NCI-H146 (cell line): ENCODE measurements at regions not wholly inside any gene's neighbourhood (a gene's known extent, or its start where the extent isn't known, plus 50 kb on each side); places are given as distances from the start of the nearest gene placed in this dataset.

Experiments
- DNase-seq: peaks from one replicate; lab custom pipeline; 2025; lab: John Stamatoyannopoulos, UW

- no peak for DNase-seq
Measured at GRCh38 chr1:87165177-87165576, 163.5 kb upstream of the LMO4 start.

GRCh38 chr1:87167157-87167789, 161.4 kb upstream of the LMO4 start:
- no peak for DNase-seq

- DNase-seq = no peak
Measured at GRCh38 chr1:87167848-87168525, 160.7 kb upstream of the LMO4 start.

- no peak for DNase-seq
Measured at GRCh38 chr1:87169263-87169910, 159.3 kb upstream of the LMO4 start.

GRCh38 chr1:87170157-87170556, 158.5 kb upstream of the LMO4 start:
- DNase-seq = no peak

- no peak for DNase-seq
Measured at GRCh38 chr1:87170931-87171598, 157.6 kb upstream of the LMO4 start.

GRCh38 chr1:87173231-87173630, 155.4 kb upstream of the LMO4 start:
- no peak for DNase-seq

GRCh38 chr1:87174724-87175245, 153.9 kb upstream of the LMO4 start:
- no peak for DNase-seq

GRCh38 chr1:87176087-87176486, 152.6 kb upstream of the LMO4 start:
- DNase-seq = no peak

- DNase-seq = no peak
Measured at GRCh38 chr1:87176514-87176913, 152.2 kb upstream of the LMO4 start.

GRCh38 chr1:87178441-87178840, 150.2 kb upstream of the LMO4 start:
- no peak for DNase-seq

- no peak for DNase-seq
Measured at GRCh38 chr1:87179076-87179810, 149.4 kb upstream of the LMO4 start.

GRCh38 chr1:87179851-87180519, 148.7 kb upstream of the LMO4 start:
- no peak for DNase-seq

- DNase-seq = no peak
Measured at GRCh38 chr1:87180682-87181081, 148.0 kb upstream of the LMO4 start.

- DNase-seq = no peak
Measured at GRCh38 chr1:87182611-87183010, 146.1 kb upstream of the LMO4 start.

GRCh38 chr1:87185077-87185476, 143.6 kb upstream of the LMO4 start:
- DNase-seq = no peak

- DNase-seq = no peak
Measured at GRCh38 chr1:87186346-87186745, 142.3 kb upstream of the LMO4 start.

- no peak for DNase-seq
Measured at GRCh38 chr1:87188640-87189039, 140.0 kb upstream of the LMO4 start.

GRCh38 chr1:87190402-87190801, 138.3 kb upstream of the LMO4 start:
- no peak for DNase-seq

- DNase-seq = no peak
Measured at GRCh38 chr1:87191646-87192045, 137.0 kb upstream of the LMO4 start.

- DNase-seq = no peak
Measured at GRCh38 chr1:87194271-87194774, 134.4 kb upstream of the LMO4 start.
